ENCODE measurements at regions not wholly inside any gene's neighbourhood (a gene's known extent, or its start where the extent isn't known, plus 50 kb on each side); places are given as distances from the start of the nearest gene placed in this dataset.

DNA sequence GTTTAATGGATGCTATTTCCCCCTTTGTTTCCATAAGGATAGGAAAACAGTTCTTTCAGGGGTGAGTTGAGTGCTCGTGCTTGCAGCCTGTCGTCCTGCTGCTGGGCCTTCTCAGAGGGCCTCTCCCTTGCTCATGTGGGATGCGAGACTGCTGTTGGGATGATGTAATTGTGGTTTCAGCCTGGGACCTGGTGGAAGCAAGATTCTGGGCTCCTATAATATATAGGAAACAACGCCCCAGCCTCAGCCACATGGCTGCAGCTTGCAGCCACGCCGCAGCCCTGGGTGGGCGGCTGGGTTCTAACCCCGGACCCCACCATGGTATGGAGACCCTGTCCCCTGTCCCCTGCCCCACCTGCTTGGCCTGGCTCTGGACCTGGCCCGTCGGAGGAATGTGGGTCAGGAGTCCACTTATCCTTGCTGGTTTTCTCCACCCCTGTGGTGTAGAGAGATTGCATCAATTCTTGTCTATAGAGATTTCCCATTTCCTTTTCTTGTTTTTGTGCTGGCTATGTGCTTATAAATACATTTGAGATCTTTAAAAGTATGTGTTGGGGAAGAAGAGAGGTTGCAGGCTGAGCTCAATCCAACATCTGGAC lies 357.8 kb downstream of the SIPA1L2 start:
- no peaks in the 10 kb centered on the region for H3K79me2 ChIP-seq (ENCODE audit: insufficient read depth, low read depth)
- TF ChIP-seq, protein P1, sequence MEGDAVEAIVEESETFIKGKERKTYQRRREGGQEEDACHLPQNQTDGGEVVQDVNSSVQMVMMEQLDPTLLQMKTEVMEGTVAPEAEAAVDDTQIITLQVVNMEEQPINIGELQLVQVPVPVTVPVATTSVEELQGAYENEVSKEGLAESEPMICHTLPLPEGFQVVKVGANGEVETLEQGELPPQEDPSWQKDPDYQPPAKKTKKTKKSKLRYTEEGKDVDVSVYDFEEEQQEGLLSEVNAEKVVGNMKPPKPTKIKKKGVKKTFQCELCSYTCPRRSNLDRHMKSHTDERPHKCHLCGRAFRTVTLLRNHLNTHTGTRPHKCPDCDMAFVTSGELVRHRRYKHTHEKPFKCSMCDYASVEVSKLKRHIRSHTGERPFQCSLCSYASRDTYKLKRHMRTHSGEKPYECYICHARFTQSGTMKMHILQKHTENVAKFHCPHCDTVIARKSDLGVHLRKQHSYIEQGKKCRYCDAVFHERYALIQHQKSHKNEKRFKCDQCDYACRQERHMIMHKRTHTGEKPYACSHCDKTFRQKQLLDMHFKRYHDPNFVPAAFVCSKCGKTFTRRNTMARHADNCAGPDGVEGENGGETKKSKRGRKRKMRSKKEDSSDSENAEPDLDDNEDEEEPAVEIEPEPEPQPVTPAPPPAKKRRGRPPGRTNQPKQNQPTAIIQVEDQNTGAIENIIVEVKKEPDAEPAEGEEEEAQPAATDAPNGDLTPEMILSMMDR (conservative IDR thresholded peaks at IDR 0.05; ENCODE audit: low read depth, low read length): no peak
- no peaks in the 10 kb centered on the region for H4K20me1 ChIP-seq (ENCODE audit: insufficient read depth)
- H3K27ac ChIP-seq: no peak overlapping the region
- no peak overlapping the region for H3K9ac ChIP-seq
- H3K4me1 ChIP-seq (ENCODE audit: low read depth, poor library complexity, severe bottlenecking): no peaks in the 10 kb centered on the region
- H3K4me3 ChIP-seq (IDR thresholded peaks at IDR 0.05; ENCODE audit: insufficient read depth, low read depth, low read length): no peak overlapping the region
- H3K4me2 ChIP-seq: no peak overlapping the region
- no peaks in the 10 kb centered on the region for H3K27me3 ChIP-seq (ENCODE audit: insufficient read depth, low read depth)
- H2AFZ ChIP-seq (ENCODE audit: low read depth): no peak overlapping the region
- no peaks in the 10 kb centered on the region for H3K36me3 ChIP-seq (ENCODE audit: insufficient read depth)

DNA sequence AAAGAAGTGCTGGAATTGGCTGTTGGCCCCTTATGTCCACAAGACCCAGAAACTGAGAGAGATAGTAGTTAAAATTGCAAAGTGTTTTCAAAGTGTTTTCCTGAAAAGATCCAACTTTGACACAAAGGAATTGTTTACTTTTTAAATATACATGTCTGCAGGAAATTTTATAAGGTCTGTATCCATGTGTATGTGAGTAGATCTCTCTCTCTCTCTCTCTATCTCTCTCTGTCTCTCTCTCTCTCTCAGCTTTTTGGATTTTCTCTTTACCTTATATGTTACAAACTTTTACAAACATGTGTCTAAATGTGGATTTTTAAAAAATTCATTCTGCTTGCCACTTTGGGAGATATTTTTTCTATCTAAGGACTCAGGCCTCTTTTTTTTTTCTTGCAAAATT lies 358.6 kb downstream of the SIPA1L2 start:
- Histone ChIP-seq H3K27me3 (ENCODE audit: insufficient read depth, low read depth) (no peaks in the 10 kb centered on the region), H3K27ac (no peak overlapping the region), H4K20me1 (ENCODE audit: insufficient read depth) (no peaks in the 10 kb centered on the region), H3K4me3 (IDR thresholded peaks at IDR 0.05; ENCODE audit: insufficient read depth, low read depth, low read length) (no peak overlapping the region), H3K79me2 (ENCODE audit: insufficient read depth, low read depth) (no peaks in the 10 kb centered on the region), H2AFZ (ENCODE audit: low read depth) (no peak overlapping the region), H3K4me2 (no peak overlapping the region), H3K4me1 (ENCODE audit: low read depth, poor library complexity, severe bottlenecking) (no peaks in the 10 kb centered on the region), H3K9ac (no peak overlapping the region), H3K36me3 (ENCODE audit: insufficient read depth) (no peaks in the 10 kb centered on the region)
- TF ChIP-seq, protein P1 (conservative IDR thresholded peaks at IDR 0.05; ENCODE audit: low read depth, low read length): no peak

DNA sequence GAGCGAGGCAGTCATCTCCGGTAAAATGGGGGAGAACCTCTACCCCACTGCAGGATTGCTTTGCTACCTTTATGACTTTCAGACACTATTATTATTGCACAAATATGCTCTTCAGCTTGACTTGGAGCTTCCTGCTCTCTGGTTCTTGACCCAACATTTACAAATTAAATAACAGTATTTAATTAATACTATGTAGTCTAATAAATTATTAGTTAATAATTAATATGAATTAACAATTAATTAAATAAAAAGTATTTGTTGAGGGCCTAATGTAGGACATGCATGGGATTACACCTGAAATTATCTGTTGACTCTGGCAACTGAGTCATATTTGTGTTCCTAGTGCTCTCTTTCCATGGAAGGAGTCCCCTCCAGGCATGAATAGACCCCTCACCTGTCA lies 359.9 kb downstream of the SIPA1L2 start:
- TF ChIP-seq, protein P1 (conservative IDR thresholded peaks at IDR 0.05; ENCODE audit: low read depth, low read length): no peak
- Histone ChIP-seq H3K4me3 (IDR thresholded peaks at IDR 0.05; ENCODE audit: insufficient read depth, low read depth, low read length) (no peak overlapping the region), H3K36me3 (ENCODE audit: insufficient read depth) (no peaks in the 10 kb centered on the region), H3K27ac (no peak overlapping the region), H3K27me3 (ENCODE audit: insufficient read depth, low read depth) (no peaks in the 10 kb centered on the region), H3K9ac (no peak overlapping the region), H3K4me1 (ENCODE audit: low read depth, poor library complexity, severe bottlenecking) (no peaks in the 10 kb centered on the region), H2AFZ (ENCODE audit: low read depth) (no peak overlapping the region), H4K20me1 (ENCODE audit: insufficient read depth) (no peaks in the 10 kb centered on the region), H3K4me2 (no peak overlapping the region), H3K79me2 (ENCODE audit: insufficient read depth, low read depth) (no peaks in the 10 kb centered on the region)

DNA sequence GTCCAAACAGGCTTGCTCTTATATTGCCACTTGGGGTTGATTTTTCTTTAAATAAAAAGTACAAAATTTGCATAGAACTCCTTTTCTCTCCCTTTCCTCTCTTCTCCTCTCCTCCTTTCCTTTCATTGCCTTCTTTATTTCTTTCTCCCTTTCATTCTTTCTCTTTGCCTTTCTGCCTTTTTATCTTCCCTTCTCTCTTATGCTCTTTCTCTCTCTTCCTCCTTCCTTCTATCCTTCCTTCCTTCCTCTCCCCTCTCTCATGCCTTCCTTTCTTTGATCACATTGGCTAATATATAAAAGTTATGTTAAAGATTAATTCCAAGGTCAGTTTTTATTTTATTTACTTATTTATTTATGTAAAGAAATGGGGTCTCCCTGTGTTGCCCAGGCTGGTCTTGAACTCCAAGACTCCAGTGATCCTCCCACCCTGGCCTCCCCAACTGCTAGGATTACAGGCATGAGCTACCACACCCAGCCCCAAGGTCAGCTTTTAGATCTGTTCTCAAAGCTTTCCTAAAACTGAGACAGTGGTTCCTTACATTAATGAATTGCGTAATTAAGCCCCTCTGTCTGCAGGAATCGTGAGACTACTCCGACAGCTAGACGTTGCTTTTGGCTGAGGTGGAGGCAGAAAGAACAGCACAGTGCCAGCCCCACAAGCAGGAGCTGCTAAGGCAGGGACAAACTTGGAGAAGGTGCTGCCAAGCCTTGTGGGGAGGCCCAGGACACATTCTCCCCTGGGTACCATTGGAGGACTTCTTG lies 361.9 kb downstream of the SIPA1L2 start:
- Histone ChIP-seq H3K4me1 (ENCODE audit: low read depth, poor library complexity, severe bottlenecking) (no peaks in the 10 kb centered on the region), H3K27me3 (ENCODE audit: insufficient read depth, low read depth) (no peaks in the 10 kb centered on the region), H3K9ac (no peak overlapping the region), H3K79me2 (ENCODE audit: insufficient read depth, low read depth) (no peaks in the 10 kb centered on the region), H3K4me2 (no peak overlapping the region), H4K20me1 (ENCODE audit: insufficient read depth) (no peaks in the 10 kb centered on the region), H3K27ac (no peak overlapping the region), H3K36me3 (ENCODE audit: insufficient read depth) (no peaks in the 10 kb centered on the region), H2AFZ (ENCODE audit: low read depth) (no peak overlapping the region), H3K4me3 (IDR thresholded peaks at IDR 0.05; ENCODE audit: insufficient read depth, low read depth, low read length) (no peak overlapping the region)
- TF ChIP-seq, protein P1 (conservative IDR thresholded peaks at IDR 0.05; ENCODE audit: low read depth, low read length): no peak
